Testis (tissue), 2 donors: ENCODE measurements at regions not wholly inside any gene's neighbourhood (a gene's known extent, or its start where the extent isn't known, plus 50 kb on each side); places are given as distances from the start of the nearest gene placed in this dataset.
"Not testable (repeated sequence)": the region's sequence is repeated elsewhere in the genome, so short reads cannot be mapped to it uniquely, and the experiment has no call there.

Experiments
- DNase-seq: peaks from one replicate; pipeline ENCODE4 v3.0.0-alpha.2; 2019
- H3K27ac ChIP-seq, 2 donors: fragments of 200-600 bp; sonication (generic); one replicate each; pipeline ENCODE4 v1.5.1; 2019
- H3K27me3 ChIP-seq: fragments of 200-600 bp; sonication (generic); one replicate; pipeline ENCODE4 v1.5.1; 2019
- H3K36me3 ChIP-seq: fragments of 200-600 bp; sonication (generic); one replicate; pipeline ENCODE4 v1.5.1; 2017; ENCODE audit warnings: low read depth; ENCODE audit errors: missing control alignments
- H3K4me1 ChIP-seq: fragments of 200-600 bp; sonication (generic); one replicate; pipeline ENCODE4 v1.5.1; 2019
- H3K4me3 ChIP-seq, 2 donors: fragments of 200-600 bp; sonication (generic); one replicate each; pipeline ENCODE4 v1.5.1; 2017 to 2019
- H3K9me3 ChIP-seq: fragments of 200-600 bp; sonication (generic); one replicate; pipeline ENCODE4 v1.5.1; 2017
- POLR2A ChIP-seq: fragments of 450-650 bp; IDR thresholded peaks from one replicate; pipeline ENCODE4 v1.6.1; 2017; ENCODE audit warnings: antibody characterized with exemption, mild to moderate bottlenecking, moderate library complexity
- WGBS, 2 donors: methylation state at CpG; one replicate each; pipeline ENCODE4 v1.1.5; 2018; 5-methylcytosine and 5-hydroxymethylcytosine counted together
- intact Hi-C: fragments of 100-400 bp; cut with DNase I; formaldehyde crosslinking; loops from one replicate; pipeline ENCODE4 v1.15.1; 2023; ENCODE audit warnings: low total_unique reads
- TF ChIP-seq, protein P1 (sequence below), 3 experiments: fragments of 450-650 bp in 2 of 3; fragments of 200-600 bp in 1 of 3; sonication (generic) in 1 of 3; IDR thresholded peaks; one replicate each; pipeline ENCODE4 v1.5.1; 2016 to 2019; ENCODE audit warnings: antibody characterized with exemption in 3 of 3, mild to moderate bottlenecking in 2 of 3, moderate library complexity in 1 of 3

DNA sequence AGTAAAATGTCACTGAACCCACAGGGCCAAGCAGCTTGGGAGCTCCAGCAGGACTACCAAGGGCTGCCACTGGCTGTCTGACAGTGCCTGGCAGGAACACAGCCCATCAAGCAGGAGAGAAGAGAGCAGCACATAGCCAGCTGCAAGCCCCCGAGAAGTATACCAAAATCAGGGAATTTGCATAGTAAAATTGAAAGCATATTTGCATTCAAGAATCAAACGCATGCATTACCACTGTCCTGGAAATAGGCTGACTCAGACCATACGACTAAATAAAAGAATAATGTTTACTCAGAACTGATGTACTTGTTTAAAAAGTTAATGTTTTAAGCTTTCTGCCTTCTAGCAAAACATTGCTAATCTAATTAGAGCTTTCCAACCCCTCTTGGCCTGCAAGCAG is 298.1 kb downstream of the TFAP2B start:
- WGBS, 2 donors = 74 to 81% methylated on average over 3 of the region's 3 CpGs
- H3K27ac ChIP-seq = no peak overlapping the region
- intact Hi-C loops = no loop called here
- no peak for DNase-seq
- no peaks in the 10 kb centered on the region for H3K36me3 ChIP-seq
- TF ChIP-seq POLR2A = no peak
- TF ChIP-seq, protein P1, sequence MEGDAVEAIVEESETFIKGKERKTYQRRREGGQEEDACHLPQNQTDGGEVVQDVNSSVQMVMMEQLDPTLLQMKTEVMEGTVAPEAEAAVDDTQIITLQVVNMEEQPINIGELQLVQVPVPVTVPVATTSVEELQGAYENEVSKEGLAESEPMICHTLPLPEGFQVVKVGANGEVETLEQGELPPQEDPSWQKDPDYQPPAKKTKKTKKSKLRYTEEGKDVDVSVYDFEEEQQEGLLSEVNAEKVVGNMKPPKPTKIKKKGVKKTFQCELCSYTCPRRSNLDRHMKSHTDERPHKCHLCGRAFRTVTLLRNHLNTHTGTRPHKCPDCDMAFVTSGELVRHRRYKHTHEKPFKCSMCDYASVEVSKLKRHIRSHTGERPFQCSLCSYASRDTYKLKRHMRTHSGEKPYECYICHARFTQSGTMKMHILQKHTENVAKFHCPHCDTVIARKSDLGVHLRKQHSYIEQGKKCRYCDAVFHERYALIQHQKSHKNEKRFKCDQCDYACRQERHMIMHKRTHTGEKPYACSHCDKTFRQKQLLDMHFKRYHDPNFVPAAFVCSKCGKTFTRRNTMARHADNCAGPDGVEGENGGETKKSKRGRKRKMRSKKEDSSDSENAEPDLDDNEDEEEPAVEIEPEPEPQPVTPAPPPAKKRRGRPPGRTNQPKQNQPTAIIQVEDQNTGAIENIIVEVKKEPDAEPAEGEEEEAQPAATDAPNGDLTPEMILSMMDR (IDR thresholded peaks at IDR 0.05) = no peak
- no peak overlapping the region for H3K4me3 ChIP-seq
- H3K27me3 ChIP-seq = no peaks in the 10 kb centered on the region
- no peaks in the 10 kb centered on the region for H3K4me1 ChIP-seq
- no peaks in the 10 kb centered on the region for H3K9me3 ChIP-seq

- no peak overlapping the region for H3K27ac ChIP-seq
- no peaks in the 10 kb centered on the region for H3K4me1 ChIP-seq
- TF ChIP-seq POLR2A = no peak
- TF ChIP-seq, protein P1 (IDR thresholded peaks at IDR 0.05) = no peak
- H3K36me3 ChIP-seq = no peaks in the 10 kb centered on the region
- H3K4me3 ChIP-seq = no peak overlapping the region
- DNase-seq = no peak
- no peaks in the 10 kb centered on the region for H3K9me3 ChIP-seq
- WGBS, 2 donors = 83 to 87% methylated on average over 3 of the region's 3 CpGs
- intact Hi-C loops = no loop called here
- no peaks in the 10 kb centered on the region for H3K27me3 ChIP-seq
Observed at GRCh38 chr6:51118792-51119191, 300.1 kb downstream of the TFAP2B start.

DNA sequence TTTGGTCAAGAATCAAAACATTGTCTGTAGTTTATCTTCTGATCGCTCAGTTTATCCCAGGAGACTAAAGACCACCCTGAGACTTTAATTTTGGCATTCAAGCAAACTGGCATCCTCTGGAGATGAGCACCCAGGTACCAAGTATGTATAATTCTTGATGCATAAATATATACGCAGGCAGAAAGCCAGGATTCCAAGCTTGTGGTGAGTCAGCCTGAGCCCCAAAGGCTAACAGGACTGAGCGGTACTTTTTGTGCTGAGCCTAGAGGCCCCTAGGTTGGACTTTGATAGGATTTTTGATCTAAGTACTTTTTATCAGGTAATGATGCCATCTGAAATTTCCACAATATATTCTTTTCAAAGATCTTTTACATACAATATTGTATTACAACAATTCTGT is 301.3 kb downstream of the TFAP2B start:
- TF ChIP-seq POLR2A = no peak
- TF ChIP-seq, protein P1 (IDR thresholded peaks at IDR 0.05) = no peak
- Histone ChIP-seq H3K4me3 (no peak overlapping the region), H3K36me3 (no peaks in the 10 kb centered on the region), H3K4me1 (no peaks in the 10 kb centered on the region), H3K27me3 (no peaks in the 10 kb centered on the region), H3K9me3 (no peaks in the 10 kb centered on the region), H3K27ac (no peak overlapping the region)
- 86 to 93% methylated on average over 3 of the region's 3 CpGs for WGBS, 2 donors
- DNase-seq = no peak
- intact Hi-C loops = no loop called here

GRCh38 chr6:51121380-51121976 is 302.8 kb downstream of the TFAP2B start:
- H3K4me3 ChIP-seq, H3K27ac ChIP-seq, intact Hi-C loops, DNase-seq, H3K9me3 ChIP-seq, H3K4me1 ChIP-seq, H3K27me3 ChIP-seq, H3K36me3 ChIP-seq: not testable (repeated sequence)
- WGBS, 2 donors = 86 to 89% methylated on average over 17 to 22 of the region's 22 CpGs

DNA sequence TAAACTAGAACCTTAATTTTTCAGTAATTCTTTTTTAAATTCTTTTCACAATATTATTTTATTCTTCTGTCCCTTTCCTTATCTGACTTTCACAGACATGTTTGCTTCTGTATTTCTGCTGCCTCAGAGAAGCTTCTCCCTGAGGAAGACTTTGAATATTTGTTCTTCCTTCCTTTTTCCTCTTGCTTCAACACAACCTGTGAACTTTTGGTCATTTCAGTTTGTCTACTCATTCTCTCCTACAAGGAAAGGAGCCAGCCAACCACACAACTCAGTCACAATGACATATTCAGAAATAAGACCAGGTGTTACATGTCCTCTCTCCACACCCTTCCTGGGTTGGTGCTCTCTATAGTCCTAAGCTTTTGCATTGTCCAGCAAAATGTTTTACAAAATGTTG is 310.4 kb downstream of the TFAP2B start:
- Histone ChIP-seq H3K9me3 (no peaks in the 10 kb centered on the region), H3K4me1 (no peaks in the 10 kb centered on the region), H3K27me3 (no peaks in the 10 kb centered on the region), H3K36me3 (no peaks in the 10 kb centered on the region), H3K4me3 (no peak overlapping the region), H3K27ac (no peak overlapping the region)
- TF ChIP-seq, protein P1 (IDR thresholded peaks at IDR 0.05) = no peak
- no peak for TF ChIP-seq POLR2A
- DNase-seq = no peak
- intact Hi-C loops = no loop called here
